ENCODE measurements at regions not wholly inside any gene's neighbourhood (a gene's known extent, or its start where the extent isn't known, plus 50 kb on each side); places are given as distances from the start of the nearest gene placed in this dataset.

DNA sequence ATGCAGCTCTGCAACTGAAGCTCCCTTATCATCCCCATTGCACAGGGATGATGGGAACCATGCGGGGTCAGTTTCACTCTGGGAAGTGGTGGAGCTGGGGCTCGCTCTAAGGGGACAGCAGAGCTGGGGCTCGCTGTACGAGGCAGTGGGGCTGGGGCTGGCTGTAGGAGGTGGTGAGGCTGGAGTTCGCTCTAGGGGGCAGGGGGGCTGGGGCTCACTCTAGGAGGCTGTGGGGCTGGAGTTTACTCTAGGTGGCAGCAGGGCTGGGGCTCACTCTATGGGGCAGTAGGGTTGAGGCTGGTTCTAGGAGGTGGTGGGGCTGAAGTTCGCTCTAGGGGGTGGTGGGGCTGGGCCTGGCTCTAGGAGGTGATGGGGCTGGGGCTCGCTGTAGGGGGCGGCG is 99.1 kb downstream of the UQCRFS1 start:
- H3K4me3 ChIP-seq (ENCODE audit: low read depth, low read length) = no peak overlapping the region
- TF ChIP-seq, protein P1, sequence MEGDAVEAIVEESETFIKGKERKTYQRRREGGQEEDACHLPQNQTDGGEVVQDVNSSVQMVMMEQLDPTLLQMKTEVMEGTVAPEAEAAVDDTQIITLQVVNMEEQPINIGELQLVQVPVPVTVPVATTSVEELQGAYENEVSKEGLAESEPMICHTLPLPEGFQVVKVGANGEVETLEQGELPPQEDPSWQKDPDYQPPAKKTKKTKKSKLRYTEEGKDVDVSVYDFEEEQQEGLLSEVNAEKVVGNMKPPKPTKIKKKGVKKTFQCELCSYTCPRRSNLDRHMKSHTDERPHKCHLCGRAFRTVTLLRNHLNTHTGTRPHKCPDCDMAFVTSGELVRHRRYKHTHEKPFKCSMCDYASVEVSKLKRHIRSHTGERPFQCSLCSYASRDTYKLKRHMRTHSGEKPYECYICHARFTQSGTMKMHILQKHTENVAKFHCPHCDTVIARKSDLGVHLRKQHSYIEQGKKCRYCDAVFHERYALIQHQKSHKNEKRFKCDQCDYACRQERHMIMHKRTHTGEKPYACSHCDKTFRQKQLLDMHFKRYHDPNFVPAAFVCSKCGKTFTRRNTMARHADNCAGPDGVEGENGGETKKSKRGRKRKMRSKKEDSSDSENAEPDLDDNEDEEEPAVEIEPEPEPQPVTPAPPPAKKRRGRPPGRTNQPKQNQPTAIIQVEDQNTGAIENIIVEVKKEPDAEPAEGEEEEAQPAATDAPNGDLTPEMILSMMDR (conservative IDR thresholded peaks at IDR 0.05; ENCODE audit: low read depth, low read length) = no peak
- no peak for DNase-seq (ENCODE audit: low read depth)

DNA sequence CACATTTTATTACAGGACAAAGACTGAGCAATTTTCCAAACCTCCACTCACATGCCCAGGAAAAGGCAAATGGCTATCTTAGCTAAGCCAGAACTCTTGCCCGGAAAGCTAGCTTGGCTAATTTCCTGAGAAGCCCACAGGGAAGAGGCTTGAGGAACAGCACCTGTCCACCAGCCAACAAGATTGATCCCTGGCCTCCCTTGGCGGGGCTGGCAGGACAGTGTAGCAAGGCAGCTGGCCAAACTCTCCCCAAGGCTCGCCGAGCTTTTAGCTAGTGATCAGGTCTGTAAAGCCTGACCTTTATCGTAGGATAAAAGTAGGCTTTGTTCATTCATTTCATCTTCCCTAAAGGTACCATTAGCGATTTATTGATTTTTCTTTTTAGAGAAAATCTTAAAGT is 101.4 kb downstream of the UQCRFS1 start:
- H3K4me3 ChIP-seq (ENCODE audit: low read depth, low read length) = no peak overlapping the region
- DNase-seq (ENCODE audit: low read depth) = no peak
- TF ChIP-seq, protein P1 (conservative IDR thresholded peaks at IDR 0.05; ENCODE audit: low read depth, low read length) = no peak

DNA sequence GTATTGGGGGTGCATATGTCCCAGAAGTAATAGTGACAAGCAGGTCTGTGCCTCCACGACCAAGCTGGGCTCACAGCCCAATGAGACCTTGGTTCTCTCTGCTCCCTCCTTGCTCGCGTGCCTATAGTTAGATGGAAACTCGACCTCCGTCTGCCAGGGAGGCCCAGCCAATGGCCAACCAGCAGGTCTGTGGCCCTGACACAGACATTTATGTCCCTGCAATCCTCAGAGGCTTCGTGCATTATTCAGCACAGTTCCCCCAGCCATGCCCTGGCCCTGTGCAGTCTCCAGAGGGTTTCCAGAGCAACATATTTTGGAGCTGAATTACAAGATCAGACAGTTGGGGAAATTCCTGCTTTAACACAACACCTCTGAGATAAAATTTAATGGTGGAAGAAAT is 105.1 kb downstream of the UQCRFS1 start:
- no peak for DNase-seq (ENCODE audit: low read depth)
- H3K4me3 ChIP-seq (ENCODE audit: low read depth, low read length) = no peak overlapping the region
- TF ChIP-seq, protein P1 (conservative IDR thresholded peaks at IDR 0.05; ENCODE audit: low read depth, low read length) = no peak

GRCh38 chr19:29106346-29106885 is 106.5 kb downstream of the UQCRFS1 start:
- no peak overlapping the region for H3K4me3 ChIP-seq (ENCODE audit: low read depth, low read length)
- DNase-seq (ENCODE audit: low read depth) = no peak
- TF ChIP-seq, protein P1 (conservative IDR thresholded peaks at IDR 0.05; ENCODE audit: low read depth, low read length) = no peak

DNA sequence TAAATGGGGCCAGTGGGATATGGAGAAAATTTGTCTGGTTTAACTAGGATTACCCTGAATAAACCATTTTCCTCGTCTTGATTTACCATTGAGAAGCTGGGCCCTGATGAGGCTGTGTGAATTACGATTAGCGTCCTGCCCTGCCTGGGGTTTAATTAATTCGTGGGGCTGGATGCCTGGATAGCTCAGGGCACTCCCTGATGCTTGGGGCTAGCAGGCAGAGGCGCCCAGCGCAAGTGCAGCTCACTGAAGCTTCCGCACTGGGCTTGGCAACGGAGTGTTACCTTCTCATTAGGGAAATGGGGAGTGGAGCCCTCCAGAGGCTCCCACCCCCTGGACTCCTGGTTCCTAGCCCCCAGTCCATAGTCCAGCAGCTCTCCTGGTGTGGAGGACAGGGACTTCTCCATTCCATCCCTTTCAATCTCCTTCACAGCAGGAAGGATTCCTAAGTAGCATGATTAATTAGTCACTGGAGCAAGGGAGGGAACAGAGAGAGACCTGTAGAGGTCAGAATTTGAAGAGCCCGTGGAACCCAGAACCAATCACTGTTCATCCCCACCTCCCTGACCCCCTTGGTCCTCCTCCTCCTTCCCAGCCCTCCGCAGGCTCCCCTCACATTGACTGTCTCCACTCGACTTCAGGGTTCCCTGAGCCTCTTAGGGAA is 107.2 kb downstream of the UQCRFS1 start:
- H3K4me3 ChIP-seq (ENCODE audit: low read depth, low read length) = no peak overlapping the region
- DNase-seq (ENCODE audit: low read depth) = no peak
- TF ChIP-seq, protein P1 (conservative IDR thresholded peaks at IDR 0.05; ENCODE audit: low read depth, low read length) = no peak

DNA sequence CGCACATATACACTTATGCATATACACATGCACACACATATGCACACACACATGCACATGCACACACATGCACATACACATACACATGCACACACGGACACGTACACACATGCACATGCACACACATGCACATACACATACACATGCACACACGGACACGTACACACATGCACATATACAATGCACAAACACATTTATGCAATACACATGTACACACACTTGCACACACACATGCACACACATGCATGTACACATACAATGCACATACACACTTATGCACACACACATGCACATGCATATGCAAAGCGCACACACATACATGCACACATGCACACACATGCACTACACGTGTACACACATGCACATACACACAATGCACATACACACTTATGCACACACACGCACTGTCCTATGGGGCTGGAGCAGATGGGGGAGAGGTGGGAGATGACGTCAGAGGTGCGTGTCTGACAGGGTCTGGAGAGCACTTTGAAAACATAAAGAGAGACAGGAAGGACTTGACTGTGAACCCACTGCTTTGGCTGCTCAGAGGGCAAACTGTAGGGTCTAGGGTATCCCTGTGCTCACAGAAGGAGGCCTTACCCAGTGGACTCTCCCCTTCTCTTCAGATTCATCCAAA is 108.2 kb downstream of the UQCRFS1 start:
- DNase-seq (ENCODE audit: low read depth) = no peak

More for the DNA sequence above, 108.2 kb downstream of the UQCRFS1 start:
- no peak overlapping the region for H3K4me3 ChIP-seq (ENCODE audit: low read depth, low read length)
- TF ChIP-seq, protein P1 (conservative IDR thresholded peaks at IDR 0.05; ENCODE audit: low read depth, low read length) = no peak

All from choroid plexus epithelial cell (primary cell).